ENCODE measurements at regions not wholly inside any gene's neighbourhood (a gene's known extent, or its start where the extent isn't known, plus 50 kb on each side); places are given as distances from the start of the nearest gene placed in this dataset.

GRCh38 chr1:81590171-81590570 is 210.6 kb upstream of the ADGRL2 start:
- no peaks in the 10 kb centered on the region for H3K4me1 ChIP-seq (ENCODE audit: insufficient read depth, low read length, severe bottlenecking)

GRCh38 chr1:81588149-81588548 is 212.6 kb upstream of the ADGRL2 start:
- Histone ChIP-seq H3K79me2 (ENCODE audit: insufficient read depth, low read length) (no peaks in the 10 kb centered on the region), H3K9me2 (ENCODE audit: low read depth, low read length) (no peaks in the 10 kb centered on the region), H3K4me3 (ENCODE audit: low read depth, low read length, poor library complexity, severe bottlenecking) (no peak overlapping the region), H4K20me1 (ENCODE audit: insufficient read depth, low read length) (no peaks in the 10 kb centered on the region), H3K36me3 (ENCODE audit: insufficient read depth, low read length) (no peaks in the 10 kb centered on the region), H3K27ac (ENCODE audit: low read depth, low read length, poor library complexity, severe bottlenecking) (no peak overlapping the region), H3K9ac (ENCODE audit: low read length) (no peak overlapping the region), H2AFZ (ENCODE audit: low read length) (no peak overlapping the region), H3K9me3 (ENCODE audit: low read length) (no peaks in the 10 kb centered on the region), H3F3A (ENCODE audit: insufficient read depth, low read length) (no peaks in the 10 kb centered on the region), H3K4me2 (ENCODE audit: low read length) (no peak overlapping the region), H3K4me1 (ENCODE audit: insufficient read depth, low read length, severe bottlenecking) (no peaks in the 10 kb centered on the region), H3K27me3 (ENCODE audit: insufficient read depth, low read length) (no peaks in the 10 kb centered on the region)
- no peak for TF ChIP-seq CTCF (IDR thresholded peaks at IDR 0.05; ENCODE audit: low read length)
- no peak for TF ChIP-seq EZH2 (IDR thresholded peaks at IDR 0.05; ENCODE audit: borderline replicate concordance, low read length)

More at GRCh38 chr1:81590171-81590570, 210.6 kb upstream of the ADGRL2 start:
- no peaks in the 10 kb centered on the region for H3K27me3 ChIP-seq (ENCODE audit: insufficient read depth, low read length)
- H3K4me3 ChIP-seq (ENCODE audit: low read depth, low read length, poor library complexity, severe bottlenecking): no peak overlapping the region
- no peak overlapping the region for H2AFZ ChIP-seq (ENCODE audit: low read length)
- H3K27ac ChIP-seq (ENCODE audit: low read depth, low read length, poor library complexity, severe bottlenecking): no peak overlapping the region
- H3F3A ChIP-seq (ENCODE audit: insufficient read depth, low read length): no peaks in the 10 kb centered on the region
- H3K79me2 ChIP-seq (ENCODE audit: insufficient read depth, low read length): no peaks in the 10 kb centered on the region
- H3K9me2 ChIP-seq (ENCODE audit: low read depth, low read length): no peaks in the 10 kb centered on the region
- H3K36me3 ChIP-seq (ENCODE audit: insufficient read depth, low read length): no peaks in the 10 kb centered on the region
- no peaks in the 10 kb centered on the region for H4K20me1 ChIP-seq (ENCODE audit: insufficient read depth, low read length)
- no peak overlapping the region for H3K4me2 ChIP-seq (ENCODE audit: low read length)
- H3K9ac ChIP-seq (ENCODE audit: low read length): no peak overlapping the region
- no peak for TF ChIP-seq CTCF (IDR thresholded peaks at IDR 0.05; ENCODE audit: low read length)
- no peak for TF ChIP-seq EZH2 (IDR thresholded peaks at IDR 0.05; ENCODE audit: borderline replicate concordance, low read length)
- no peaks in the 10 kb centered on the region for H3K9me3 ChIP-seq (ENCODE audit: low read length)

- H2AFZ ChIP-seq (ENCODE audit: low read length): no peak overlapping the region
- H3K4me2 ChIP-seq (ENCODE audit: low read length): no peak overlapping the region
- H3K79me2 ChIP-seq (ENCODE audit: insufficient read depth, low read length): no peaks in the 10 kb centered on the region
- H3K27ac ChIP-seq (ENCODE audit: low read depth, low read length, poor library complexity, severe bottlenecking): no peak overlapping the region
- H3K4me3 ChIP-seq (ENCODE audit: low read depth, low read length, poor library complexity, severe bottlenecking): no peak overlapping the region
- no peaks in the 10 kb centered on the region for H3K9me3 ChIP-seq (ENCODE audit: low read length)
- no peak overlapping the region for H3K9ac ChIP-seq (ENCODE audit: low read length)
- H3K27me3 ChIP-seq (ENCODE audit: insufficient read depth, low read length): no peaks in the 10 kb centered on the region
- H4K20me1 ChIP-seq (ENCODE audit: insufficient read depth, low read length): no peaks in the 10 kb centered on the region
- no peak for TF ChIP-seq EZH2 (IDR thresholded peaks at IDR 0.05; ENCODE audit: borderline replicate concordance, low read length)
- TF ChIP-seq CTCF (IDR thresholded peaks at IDR 0.05; ENCODE audit: low read length): no peak
- no peaks in the 10 kb centered on the region for H3K36me3 ChIP-seq (ENCODE audit: insufficient read depth, low read length)
- H3F3A ChIP-seq (ENCODE audit: insufficient read depth, low read length): no peaks in the 10 kb centered on the region
- H3K4me1 ChIP-seq (ENCODE audit: insufficient read depth, low read length, severe bottlenecking): no peaks in the 10 kb centered on the region
- H3K9me2 ChIP-seq (ENCODE audit: low read depth, low read length): no peaks in the 10 kb centered on the region
Measured at GRCh38 chr1:81587426-81587825, 213.3 kb upstream of the ADGRL2 start.
